NB4 (cell line): ENCODE measurements at regions not wholly inside any gene's neighbourhood (a gene's known extent, or its start where the extent isn't known, plus 50 kb on each side); places are given as distances from the start of the nearest gene placed in this dataset.

ENCODE experiments used
- CTCF ChIP-seq: IDR thresholded peaks from one replicate; pipeline ENCODE4 v1.5.1; 2012; ENCODE audit warnings: low read depth, low read length
- MAX ChIP-seq: IDR thresholded peaks from 2 replicates; pipeline ENCODE4 v1.6.1; 2011; ENCODE audit warnings: low read depth, low read length
- POLR2A ChIP-seq: IDR thresholded peaks from 2 replicates; pipeline ENCODE4 v1.6.1; 2011; ENCODE audit warnings: mild to moderate bottlenecking; ENCODE audit not compliant: insufficient read length; ENCODE audit errors: extremely low read depth

GRCh38 chr10:10045765-10046028 lies 972.0 kb upstream of the CELF2 start:
- TF ChIP-seq POLR2A (no peak), CTCF (no peak), MAX (no peak)
